Mesenchymal stem cell (in vitro differentiated cells and primary cell): ENCODE measurements at regions not wholly inside any gene's neighbourhood (a gene's known extent, or its start where the extent isn't known, plus 50 kb on each side); places are given as distances from the start of the nearest gene placed in this dataset.

Experiments
- DNase-seq: peaks from one replicate; pipeline ENCODE4 v3.0.0-alpha.2; 2013
- H2AFZ ChIP-seq: one replicate; pipeline ENCODE4 v1.6.1; 2013; ENCODE audit warnings: low read depth, mild to moderate bottlenecking, control low read depth, inconsistent platforms, low read length, moderate library complexity
- H2AK5ac ChIP-seq: 2 replicates; pipeline ENCODE4 v1.6.1; 2013; ENCODE audit warnings: low read length, moderate library complexity, mild to moderate bottlenecking, inconsistent platforms; ENCODE audit not compliant: severe bottlenecking
- H2BK120ac ChIP-seq: one replicate; pipeline ENCODE4 v1.6.1; 2013; ENCODE audit warnings: low read depth, mild to moderate bottlenecking, inconsistent platforms, low read length, moderate library complexity
- H2BK12ac ChIP-seq, 2 experiments: one replicate each; pipeline ENCODE4 v1.6.1; 2013; ENCODE audit warnings: inconsistent platforms in 2 of 2, low read length in 2 of 2, mild to moderate bottlenecking in 2 of 2, moderate library complexity in 2 of 2, control low read depth in 1 of 2
- H2BK15ac ChIP-seq: one replicate; pipeline ENCODE4 v1.6.1; 2013; ENCODE audit warnings: mild to moderate bottlenecking, low read depth, inconsistent platforms; ENCODE audit not compliant: poor library complexity, severe bottlenecking
- H2BK5ac ChIP-seq: 2 replicates; pipeline ENCODE4 v1.6.1; 2013; ENCODE audit warnings: low read depth, mild to moderate bottlenecking, low read length, control low read depth, inconsistent platforms; ENCODE audit not compliant: poor library complexity, severe bottlenecking
- H3K14ac ChIP-seq, 2 experiments: one replicate each; pipeline ENCODE4 v1.6.1; 2013; ENCODE audit warnings: inconsistent platforms in 2 of 2, low read length in 2 of 2, control low read depth in 1 of 2, mild to moderate bottlenecking in 1 of 2, moderate library complexity in 1 of 2
- H3K18ac ChIP-seq, 2 experiments: one replicate each; pipeline ENCODE4 v1.6.1; 2013; ENCODE audit warnings: inconsistent platforms in 2 of 2, low read length in 2 of 2, control low read depth in 1 of 2, low read depth in 1 of 2, mild to moderate bottlenecking in 1 of 2
- H3K23ac ChIP-seq, 2 experiments: one replicate each; pipeline ENCODE4 v1.6.1; 2013; ENCODE audit warnings: inconsistent platforms in 2 of 2, low read length in 2 of 2, mild to moderate bottlenecking in 2 of 2, moderate library complexity in 2 of 2, control low read depth in 1 of 2
- H3K27ac ChIP-seq: 2 replicates; pipeline ENCODE4 v1.5.1; 2013; ENCODE audit warnings: mild to moderate bottlenecking, moderate library complexity, low read length, control low read depth, inconsistent platforms; ENCODE audit not compliant: poor library complexity, severe bottlenecking
- H3K27me3 ChIP-seq, 2 experiments: 2 replicates each; pipeline versions ENCODE4 v1.6.1 to v1.7.0; 2013; ENCODE audit warnings: low read length in 2 of 2, mild to moderate bottlenecking in 2 of 2, moderate library complexity in 2 of 2, control low read depth in 1 of 2, inconsistent platforms in 1 of 2; ENCODE audit not compliant: control insufficient read depth in 1 of 2, insufficient read depth in 1 of 2
- H3K36me3 ChIP-seq, 2 experiments: 2 replicates each; pipeline versions ENCODE4 v1.6.1 to v1.7.0; 2013; ENCODE audit warnings: low read length in 2 of 2, control low read depth in 1 of 2, inconsistent platforms in 1 of 2, low read depth in 1 of 2, mild to moderate bottlenecking in 1 of 2; ENCODE audit not compliant: insufficient read depth in 2 of 2, control insufficient read depth in 1 of 2
- H3K4ac ChIP-seq, 2 experiments: one replicate each; pipeline ENCODE4 v1.6.1; 2013; ENCODE audit warnings: inconsistent platforms in 2 of 2, low read length in 2 of 2, mild to moderate bottlenecking in 2 of 2, moderate library complexity in 2 of 2, control low read depth in 1 of 2, low read depth in 1 of 2
- H3K4me1 ChIP-seq: 2 replicates; pipeline ENCODE4 v1.6.1; 2013; ENCODE audit warnings: low read depth, low read length, control low read depth; ENCODE audit not compliant: control insufficient read depth, insufficient read depth
- H3K4me2 ChIP-seq: 2 replicates; pipeline ENCODE4 v1.6.1; 2013; ENCODE audit warnings: low read length, mild to moderate bottlenecking, inconsistent platforms; ENCODE audit not compliant: poor library complexity, severe bottlenecking
- H3K4me3 ChIP-seq, 2 experiments: 2 replicates each; pipeline versions ENCODE4 v1.5.1 to v1.7.0; 2013; ENCODE audit warnings: low read length in 2 of 2, mild to moderate bottlenecking in 2 of 2, control low read depth in 1 of 2, low read depth in 1 of 2; ENCODE audit not compliant: insufficient read depth in 1 of 2
- H3K79me1 ChIP-seq: replicated peaks from 2 replicates; pipeline ENCODE4 v1.6.1; 2013; ENCODE audit warnings: mild to moderate bottlenecking, control low read depth, low read length, inconsistent platforms; ENCODE audit not compliant: poor library complexity, severe bottlenecking
- H3K9ac ChIP-seq: 2 replicates; pipeline ENCODE4 v1.7.0; 2013; ENCODE audit warnings: mild to moderate bottlenecking, low read length, moderate library complexity
- H3K9me3 ChIP-seq: 2 replicates; pipeline ENCODE4 v1.7.0; 2013; ENCODE audit warnings: mild to moderate bottlenecking, low read length; ENCODE audit not compliant: control insufficient read depth
- H4K8ac ChIP-seq: one replicate; pipeline ENCODE4 v1.6.1; 2013; ENCODE audit warnings: inconsistent platforms, mild to moderate bottlenecking, low read length, moderate library complexity
- H4K91ac ChIP-seq: one replicate; pipeline ENCODE4 v1.6.1; 2013; ENCODE audit warnings: mild to moderate bottlenecking, low read length, inconsistent platforms
- WGBS: methylation state at CpG from one replicate; pipeline ENCODE4 v1.1.7; 2013; ENCODE audit warnings: mixed read lengths; 5-methylcytosine and 5-hydroxymethylcytosine counted together

GRCh38 chr19:28019371-28019770, 1193.6 kb downstream of the UQCRFS1 start:
- H3K14ac ChIP-seq, result no peak overlapping the region
- no peak overlapping the region for H3K4me2 ChIP-seq
- H3K4me1 ChIP-seq, result peaks cover 9% of the 10 kb centered on the region
- no peak overlapping the region for H2BK15ac ChIP-seq
- no peak overlapping the region for H3K4me3 ChIP-seq
- H3K9me3 ChIP-seq, result no peaks in the 10 kb centered on the region
- H3K79me1 ChIP-seq, result no peaks in the 10 kb centered on the region
- no peak overlapping the region for H3K23ac ChIP-seq
- H3K4ac ChIP-seq, result no peak overlapping the region
- DNase-seq, result no peak
- no peak overlapping the region for H2BK120ac ChIP-seq
- no peak overlapping the region for H2AFZ ChIP-seq
- H2BK12ac ChIP-seq, result no peak overlapping the region
- H3K18ac ChIP-seq, result no peak overlapping the region
- H2BK5ac ChIP-seq, result no peak overlapping the region
- H3K36me3 ChIP-seq, result no peaks in the 10 kb centered on the region
- no peak overlapping the region for H3K27ac ChIP-seq
- no peak overlapping the region for H4K8ac ChIP-seq
- H4K91ac ChIP-seq, result no peak overlapping the region
- peaks cover 0 to 54% of the 10 kb centered on the region in 2 experiments for H3K27me3 ChIP-seq
- no peak overlapping the region for H2AK5ac ChIP-seq
- 93% methylated on average over 3 of the region's 7 CpGs for WGBS
- H3K9ac ChIP-seq, result no peak overlapping the region

GRCh38 chr19:28018499-28018898, 1194.5 kb downstream of the UQCRFS1 start:
- no peak overlapping the region for H3K4me3 ChIP-seq

GRCh38 chr19:28014615-28015405, 1198.1 kb downstream of the UQCRFS1 start:
- Histone ChIP-seq H4K91ac (no peak overlapping the region), H2BK120ac (no peak overlapping the region)
- WGBS, result 65% methylated on average over 7 of the region's 8 CpGs

More at GRCh38 chr19:28018499-28018898, 1194.5 kb downstream of the UQCRFS1 start:
- no peak for DNase-seq
- H2BK120ac ChIP-seq, result no peak overlapping the region
- H3K14ac ChIP-seq, result no peak overlapping the region
- H4K8ac ChIP-seq, result no peak overlapping the region
- H2AFZ ChIP-seq, result no peak overlapping the region
- peaks cover 9% of the 10 kb centered on the region for H3K4me1 ChIP-seq
- WGBS, result 74% methylated on average over 4 of the region's 5 CpGs
- H3K79me1 ChIP-seq, result no peaks in the 10 kb centered on the region
- no peak overlapping the region for H4K91ac ChIP-seq
- no peak overlapping the region for H2AK5ac ChIP-seq
- no peak overlapping the region for H2BK12ac ChIP-seq
- no peak overlapping the region for H3K23ac ChIP-seq
- no peaks in the 10 kb centered on the region for H3K36me3 ChIP-seq
- no peak overlapping the region for H3K18ac ChIP-seq
- peaks cover 0 to 63% of the 10 kb centered on the region in 2 experiments for H3K27me3 ChIP-seq
- no peak overlapping the region for H2BK5ac ChIP-seq
- H3K9me3 ChIP-seq, result no peaks in the 10 kb centered on the region
- no peak overlapping the region for H2BK15ac ChIP-seq
- no peak overlapping the region for H3K27ac ChIP-seq
- no peak overlapping the region for H3K4me2 ChIP-seq
- H3K9ac ChIP-seq, result no peak overlapping the region
- no peak overlapping the region for H3K4ac ChIP-seq

GRCh38 chr19:28012361-28012760, 1200.6 kb downstream of the UQCRFS1 start:
- Histone ChIP-seq H3K4ac (no peak overlapping the region), H3K79me1 (no peaks in the 10 kb centered on the region), H2AK5ac (no peak overlapping the region), H3K27me3 (peaks cover 0 to 61% of the 10 kb centered on the region in 2 experiments), H2AFZ (no peak overlapping the region), H3K27ac (no peak overlapping the region), H2BK12ac (no peak overlapping the region), H4K91ac (no peak overlapping the region), H3K9ac (no peak overlapping the region), H3K23ac (no peak overlapping the region), H3K36me3 (no peaks in the 10 kb centered on the region), H3K9me3 (no peaks in the 10 kb centered on the region), H2BK120ac (no peak overlapping the region), H3K4me3 (no peak overlapping the region), H3K18ac (no peak overlapping the region), H2BK15ac (no peak overlapping the region), H3K4me2 (no peak overlapping the region), H2BK5ac (no peak overlapping the region), H3K14ac (no peak overlapping the region), H4K8ac (no peak overlapping the region), H3K4me1 (peaks cover 7% of the 10 kb centered on the region)
- DNase-seq, result no peak
- WGBS, result 24% methylated on average over 3 of the region's 3 CpGs

More at GRCh38 chr19:28014615-28015405, 1198.1 kb downstream of the UQCRFS1 start:
- Histone ChIP-seq H3K27me3 (peaks cover 0 to 70% of the 10 kb centered on the region in 2 experiments), H2AK5ac (no peak overlapping the region), H2BK15ac (no peak overlapping the region), H3K27ac (no peak overlapping the region), H2AFZ (no peak overlapping the region), H2BK12ac (no peak overlapping the region), H3K4me3 (no peak overlapping the region), H3K4me1 (peaks cover 3% of the 10 kb centered on the region), H3K79me1 (no peaks in the 10 kb centered on the region), H2BK5ac (no peak overlapping the region), H3K23ac (no peak overlapping the region), H3K36me3 (no peaks in the 10 kb centered on the region), H3K9ac (no peak overlapping the region), H3K9me3 (no peaks in the 10 kb centered on the region), H3K14ac (no peak overlapping the region), H4K8ac (no peak overlapping the region), H3K4ac (no peak overlapping the region), H3K18ac (no peak overlapping the region), H3K4me2 (no peak overlapping the region)
- no peak for DNase-seq
